BE2C (cell line): ENCODE measurements at regions not wholly inside any gene's neighbourhood (a gene's known extent, or its start where the extent isn't known, plus 50 kb on each side); places are given as distances from the start of the nearest gene placed in this dataset.

Experiments used
- DNase-seq: peaks from one replicate; pipeline ENCODE4 v3.0.0-alpha.2; 2020
- H3K27me3 ChIP-seq: fragments of 250-450 bp; sonication (Bioruptor Pico); 2 replicates; pipeline ENCODE4 v1.5.1; 2020; ENCODE audit warnings: mild to moderate bottlenecking
- H3K36me3 ChIP-seq: fragments of 250-450 bp; sonication (Bioruptor Pico); 2 replicates; pipeline ENCODE4 v1.5.1; 2020; ENCODE audit warnings: mild to moderate bottlenecking
- H3K4me1 ChIP-seq: fragments of 250-450 bp; sonication (Bioruptor Pico); 2 replicates; pipeline ENCODE4 v1.5.1; 2020
- H3K4me3 ChIP-seq: 2 replicates; pipeline ENCODE4 v1.5.1; 2011; ENCODE audit warnings: low read depth, low read length
- H3K9me3 ChIP-seq: fragments of 250-450 bp; sonication (Bioruptor Pico); 2 replicates; pipeline ENCODE4 v1.5.1; 2020
- TF ChIP-seq, protein P1 (sequence below): IDR thresholded peaks from 2 replicates; pipeline ENCODE4 v1.5.1; 2012; ENCODE audit warnings: mild to moderate bottlenecking, low read depth, low read length

GRCh38 chr13:21831654-21832324 is 160.9 kb downstream of the FGF9 start:
- Histone ChIP-seq H3K36me3 (no peaks in the 10 kb centered on the region), H3K9me3 (no peaks in the 10 kb centered on the region; the same call in 1 of the 2 replicates), H3K4me3 (no peak overlapping the region), H3K4me1 (no peaks in the 10 kb centered on the region), H3K27me3 (no peaks in the 10 kb centered on the region)
- no peak for DNase-seq
- TF ChIP-seq, protein P1, sequence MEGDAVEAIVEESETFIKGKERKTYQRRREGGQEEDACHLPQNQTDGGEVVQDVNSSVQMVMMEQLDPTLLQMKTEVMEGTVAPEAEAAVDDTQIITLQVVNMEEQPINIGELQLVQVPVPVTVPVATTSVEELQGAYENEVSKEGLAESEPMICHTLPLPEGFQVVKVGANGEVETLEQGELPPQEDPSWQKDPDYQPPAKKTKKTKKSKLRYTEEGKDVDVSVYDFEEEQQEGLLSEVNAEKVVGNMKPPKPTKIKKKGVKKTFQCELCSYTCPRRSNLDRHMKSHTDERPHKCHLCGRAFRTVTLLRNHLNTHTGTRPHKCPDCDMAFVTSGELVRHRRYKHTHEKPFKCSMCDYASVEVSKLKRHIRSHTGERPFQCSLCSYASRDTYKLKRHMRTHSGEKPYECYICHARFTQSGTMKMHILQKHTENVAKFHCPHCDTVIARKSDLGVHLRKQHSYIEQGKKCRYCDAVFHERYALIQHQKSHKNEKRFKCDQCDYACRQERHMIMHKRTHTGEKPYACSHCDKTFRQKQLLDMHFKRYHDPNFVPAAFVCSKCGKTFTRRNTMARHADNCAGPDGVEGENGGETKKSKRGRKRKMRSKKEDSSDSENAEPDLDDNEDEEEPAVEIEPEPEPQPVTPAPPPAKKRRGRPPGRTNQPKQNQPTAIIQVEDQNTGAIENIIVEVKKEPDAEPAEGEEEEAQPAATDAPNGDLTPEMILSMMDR, result no peak

DNA sequence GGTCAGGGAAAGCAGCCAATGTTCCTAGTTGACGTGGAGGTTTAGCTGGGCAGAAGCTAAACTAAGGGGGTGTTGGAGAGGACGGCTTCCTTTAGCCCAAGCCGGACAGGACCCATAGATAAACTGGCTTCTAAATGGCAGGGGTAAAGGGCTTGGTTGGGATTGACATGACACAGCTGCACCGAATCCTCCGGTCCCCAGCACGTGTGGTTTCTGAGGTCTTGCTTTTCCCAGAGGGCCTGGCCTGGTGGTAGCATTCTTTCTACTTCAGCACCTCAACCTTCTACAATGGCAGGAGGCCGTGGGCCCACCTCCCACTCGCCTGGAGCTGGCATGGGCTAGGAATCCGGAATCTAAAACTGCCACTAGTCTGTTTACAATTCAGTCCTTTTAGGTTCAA is 163.0 kb downstream of the FGF9 start:
- Histone ChIP-seq H3K27me3 (no peaks in the 10 kb centered on the region), H3K9me3 (no peaks in the 10 kb centered on the region; the same call in 1 of the 2 replicates), H3K4me1 (no peaks in the 10 kb centered on the region), H3K4me3 (no peak overlapping the region), H3K36me3 (no peaks in the 10 kb centered on the region)
- no peak for DNase-seq
- TF ChIP-seq, protein P1, result no peak

GRCh38 chr13:21834521-21834920 is 163.6 kb downstream of the FGF9 start:
- H3K4me1 ChIP-seq, result no peaks in the 10 kb centered on the region
- TF ChIP-seq, protein P1, result no peak
- no peak for DNase-seq

DNA sequence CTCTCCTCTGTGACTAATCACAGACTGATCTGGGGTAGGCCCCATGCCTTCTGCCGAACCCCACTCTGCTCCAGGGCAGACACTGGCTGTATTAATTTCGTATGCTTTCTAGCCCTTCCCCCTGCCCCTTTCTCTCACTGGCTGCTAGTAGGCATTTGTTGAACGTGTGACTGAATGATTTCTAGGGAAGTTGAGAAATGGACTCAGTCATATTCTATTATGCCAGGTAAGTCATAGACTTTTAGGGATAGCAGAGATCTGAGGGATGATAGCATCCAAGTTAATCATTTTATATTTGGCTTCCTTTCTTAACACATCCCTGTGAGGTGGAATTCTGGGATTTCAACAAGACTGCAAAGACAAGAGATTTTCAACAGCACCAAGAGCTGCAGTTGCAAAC is 166.4 kb downstream of the FGF9 start:
- TF ChIP-seq, protein P1, result no peak
- H3K9me3 ChIP-seq, result no peaks in the 10 kb centered on the region; the same call in 1 of the 2 replicates

More at GRCh38 chr13:21834521-21834920, 163.6 kb downstream of the FGF9 start:
- Histone ChIP-seq H3K4me3 (no peak overlapping the region), H3K9me3 (no peaks in the 10 kb centered on the region; the same call in 1 of the 2 replicates), H3K27me3 (no peaks in the 10 kb centered on the region), H3K36me3 (no peaks in the 10 kb centered on the region)

DNA sequence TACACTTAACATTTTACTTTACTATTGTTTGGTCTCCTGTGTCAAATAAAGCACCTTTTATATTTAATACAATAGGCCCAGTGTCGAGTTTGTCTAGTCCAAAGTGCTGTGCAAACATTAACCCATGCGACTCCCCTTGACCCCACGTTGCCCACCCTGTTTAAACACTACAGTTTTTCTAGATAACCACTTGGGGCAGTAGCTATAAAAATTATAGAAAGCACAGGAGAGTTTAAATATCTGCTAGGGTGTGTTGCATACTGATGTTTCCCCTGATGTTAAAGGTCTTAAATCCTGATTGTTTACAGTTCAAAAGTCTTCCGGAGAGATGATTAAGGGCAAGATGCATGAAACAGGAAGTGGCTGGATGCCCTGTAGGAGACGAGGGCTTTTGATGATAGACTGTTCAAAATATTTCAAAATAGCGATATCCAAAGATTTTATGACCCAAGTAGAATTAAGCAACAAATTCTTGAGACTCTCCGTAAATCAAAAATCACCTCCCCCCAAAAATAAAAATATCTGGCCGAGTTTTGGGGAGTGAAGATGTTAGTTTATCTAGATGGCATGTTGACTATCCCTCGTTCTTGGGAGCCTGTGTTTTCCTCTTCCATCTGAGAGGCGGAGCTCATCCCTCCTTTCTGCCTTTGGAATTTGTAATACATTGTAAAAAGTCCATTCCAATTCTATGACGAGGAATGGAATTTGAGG is 167.1 kb downstream of the FGF9 start:
- H3K4me3 ChIP-seq, result no peak overlapping the region
- H3K27me3 ChIP-seq, result no peaks in the 10 kb centered on the region
- DNase-seq, result no peak
- H3K36me3 ChIP-seq, result no peaks in the 10 kb centered on the region
- TF ChIP-seq, protein P1, result no peak
- H3K4me1 ChIP-seq, result no peaks in the 10 kb centered on the region
- no peaks in the 10 kb centered on the region for H3K9me3 ChIP-seq

More for the DNA sequence above, 166.4 kb downstream of the FGF9 start:
- no peaks in the 10 kb centered on the region for H3K4me1 ChIP-seq
- H3K4me3 ChIP-seq, result no peak overlapping the region
- no peaks in the 10 kb centered on the region for H3K27me3 ChIP-seq
- no peaks in the 10 kb centered on the region for H3K36me3 ChIP-seq
- no peak for DNase-seq

DNA sequence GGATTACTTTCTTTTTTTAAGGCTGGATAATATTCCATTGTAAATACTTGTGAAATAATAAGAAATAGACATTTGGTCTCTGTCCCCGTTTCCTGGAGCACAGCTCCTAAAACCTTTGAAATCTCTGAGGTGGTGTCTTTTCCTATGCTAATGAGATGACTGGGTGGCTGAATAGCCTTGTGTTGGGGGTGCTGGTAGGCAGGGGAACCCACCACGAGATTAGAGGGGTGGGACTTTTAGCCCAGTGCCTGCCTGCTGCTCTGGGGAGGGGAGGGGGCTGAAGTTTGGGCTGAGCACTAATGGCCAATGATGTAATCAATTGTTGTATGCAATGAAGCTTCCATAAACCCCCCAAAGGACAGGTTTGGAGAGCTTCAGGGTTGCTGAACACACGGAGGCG is 175.7 kb downstream of the FGF9 start:
- TF ChIP-seq, protein P1, result no peak
- H3K4me3 ChIP-seq, result no peak overlapping the region
- H3K4me1 ChIP-seq, result no peaks in the 10 kb centered on the region
- no peaks in the 10 kb centered on the region for H3K36me3 ChIP-seq
- no peak for DNase-seq
- H3K27me3 ChIP-seq, result no peaks in the 10 kb centered on the region
- H3K9me3 ChIP-seq, result no peaks in the 10 kb centered on the region
